Esophagus muscularis mucosa (tissue), 4 donors: ENCODE measurements at regions not wholly inside any gene's neighbourhood (a gene's known extent, or its start where the extent isn't known, plus 50 kb on each side); places are given as distances from the start of the nearest gene placed in this dataset.
"Not testable (repeated sequence)": the region's sequence is repeated elsewhere in the genome, so short reads cannot be mapped to it uniquely, and the experiment has no call there.

Experiments
- DNase-seq: peaks from one replicate; pipeline ENCODE4 v3.0.0-alpha.2; 2017; ENCODE audit errors: extremely low spot score
- H3K27ac ChIP-seq, 4 donors: fragments of 200-600 bp; sonication (generic); replicated peaks in 1 of 4; 1 replicate in 3 of 4; 2 replicates in 1 of 4; pipeline ENCODE4 v1.5.1; 2016 to 2019; ENCODE audit warnings: mild to moderate bottlenecking in 1 of 4
- H3K27me3 ChIP-seq, 4 donors: fragments of 200-600 bp; sonication (generic); one replicate each; pipeline versions ENCODE4 v1.5.1 to v1.6.0; 2016 to 2019
- H3K36me3 ChIP-seq, 4 donors: fragments of 200-600 bp; sonication (generic); one replicate each; pipeline ENCODE4 v1.5.1; 2016 to 2019
- H3K4me1 ChIP-seq, 4 donors: fragments of 200-600 bp; sonication (generic); one replicate each; pipeline ENCODE4 v1.5.1; 2016 to 2019
- H3K4me3 ChIP-seq, 4 donors: fragments of 200-600 bp; sonication (generic); 1 replicate in 2 of 4; 2 replicates in 2 of 4; pipeline ENCODE4 v1.5.1; 2016 to 2019; ENCODE audit warnings: mild to moderate bottlenecking in 4 of 4, moderate library complexity in 1 of 4
- H3K9me3 ChIP-seq, 4 donors: fragments of 200-600 bp; sonication (generic); 1 replicate in 3 of 4; 2 replicates in 1 of 4; pipeline ENCODE4 v1.5.1; 2016 to 2019
- EP300 ChIP-seq: sonication (generic); formaldehyde crosslinking; IDR thresholded peaks from one replicate; pipeline ENCODE4 v1.6.1; 2017; ENCODE audit warnings: antibody characterized with exemption
- POLR2A ChIP-seq: fragments of 450-650 bp; IDR thresholded peaks from one replicate; pipeline ENCODE4 v1.6.1; 2017; ENCODE audit warnings: antibody characterized with exemption, moderate library complexity, mild to moderate bottlenecking, low read depth
- POLR2AphosphoS5 ChIP-seq, 2 donors: sonication (generic); formaldehyde crosslinking; IDR thresholded peaks; one replicate each; pipeline ENCODE4 v1.6.1; 2017; ENCODE audit warnings: antibody characterized with exemption in 2 of 2
- WGBS: methylation state at CpG from one replicate; pipeline ENCODE4 v1.1.5; 2018; 5-methylcytosine and 5-hydroxymethylcytosine counted together
- intact Hi-C: fragments of 100-400 bp; cut with DNase I; formaldehyde crosslinking; loops from one replicate; pipeline ENCODE4 v1.15.1; 2023
- TF ChIP-seq, protein P1 (sequence below), 3 experiments: fragments of 200-600 bp in 2 of 3; fragments of 450-650 bp in 1 of 3; sonication (generic) in 2 of 3; IDR thresholded peaks; one replicate each; pipeline ENCODE4 v1.5.1; 2017 to 2019; ENCODE audit warnings: antibody characterized with exemption in 3 of 3, mild to moderate bottlenecking in 2 of 3, moderate library complexity in 1 of 3

DNA sequence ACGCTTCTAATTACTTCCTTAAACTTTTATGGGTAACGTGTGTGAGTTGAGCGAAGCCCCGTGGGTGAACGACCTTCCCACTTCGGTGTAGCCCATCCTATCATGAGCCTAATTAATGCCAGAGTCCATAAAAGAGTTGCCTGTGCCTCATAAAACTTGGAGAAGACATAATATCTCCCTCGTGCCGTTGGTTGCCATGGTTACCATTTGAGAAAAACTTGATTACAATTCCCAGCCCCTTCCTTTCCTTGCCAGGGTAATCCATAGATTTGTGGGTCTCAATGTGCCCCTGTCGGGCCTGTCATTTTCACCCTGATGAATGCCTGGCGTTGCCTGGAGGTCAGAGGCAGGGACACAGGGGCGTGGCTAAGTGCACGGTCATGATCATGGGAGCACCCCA lies 127.1 kb downstream of the GLRX3 start:
- H3K4me1 ChIP-seq, result no peaks in the 10 kb centered on the region
- H3K9me3 ChIP-seq, result peaks cover 0 to 8% (median 7%) of the 10 kb centered on the region in 4 donors
- WGBS, result 78% methylated on average over 12 of the region's 12 CpGs
- intact Hi-C loops, result no loop called here
- peak; percentile 80 for DNase-seq
- H3K36me3 ChIP-seq, result no peaks in the 10 kb centered on the region
- TF ChIP-seq, protein P1, sequence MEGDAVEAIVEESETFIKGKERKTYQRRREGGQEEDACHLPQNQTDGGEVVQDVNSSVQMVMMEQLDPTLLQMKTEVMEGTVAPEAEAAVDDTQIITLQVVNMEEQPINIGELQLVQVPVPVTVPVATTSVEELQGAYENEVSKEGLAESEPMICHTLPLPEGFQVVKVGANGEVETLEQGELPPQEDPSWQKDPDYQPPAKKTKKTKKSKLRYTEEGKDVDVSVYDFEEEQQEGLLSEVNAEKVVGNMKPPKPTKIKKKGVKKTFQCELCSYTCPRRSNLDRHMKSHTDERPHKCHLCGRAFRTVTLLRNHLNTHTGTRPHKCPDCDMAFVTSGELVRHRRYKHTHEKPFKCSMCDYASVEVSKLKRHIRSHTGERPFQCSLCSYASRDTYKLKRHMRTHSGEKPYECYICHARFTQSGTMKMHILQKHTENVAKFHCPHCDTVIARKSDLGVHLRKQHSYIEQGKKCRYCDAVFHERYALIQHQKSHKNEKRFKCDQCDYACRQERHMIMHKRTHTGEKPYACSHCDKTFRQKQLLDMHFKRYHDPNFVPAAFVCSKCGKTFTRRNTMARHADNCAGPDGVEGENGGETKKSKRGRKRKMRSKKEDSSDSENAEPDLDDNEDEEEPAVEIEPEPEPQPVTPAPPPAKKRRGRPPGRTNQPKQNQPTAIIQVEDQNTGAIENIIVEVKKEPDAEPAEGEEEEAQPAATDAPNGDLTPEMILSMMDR (IDR thresholded peaks at IDR 0.05), result no peak
- no peak for TF ChIP-seq POLR2A
- TF ChIP-seq EP300, result no peak
- TF ChIP-seq POLR2AphosphoS5 (IDR thresholded peaks at IDR 0.05), result no peak
- no peak overlapping the region for H3K27ac ChIP-seq
- no peaks in the 10 kb centered on the region for H3K27me3 ChIP-seq
- no peak overlapping the region for H3K4me3 ChIP-seq

DNA sequence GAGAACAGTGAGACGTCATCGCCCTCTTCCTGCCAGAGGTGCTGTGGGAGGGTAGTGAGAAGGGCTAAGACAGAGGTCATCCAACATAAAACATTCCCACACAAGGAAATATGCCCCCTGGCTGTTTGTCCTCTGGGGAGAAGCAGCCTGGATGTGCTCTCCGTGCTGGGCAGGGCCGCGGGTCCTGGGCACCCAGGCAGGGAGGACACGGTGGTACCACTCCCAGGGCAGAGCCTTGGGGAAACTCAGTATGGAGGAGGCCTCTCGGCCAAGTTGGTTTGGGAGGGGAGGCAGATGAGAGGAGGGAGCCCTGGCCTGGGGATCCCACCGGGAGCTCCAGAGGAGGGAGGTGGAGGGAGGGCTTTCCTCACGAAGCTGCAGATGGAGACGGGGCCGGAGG lies 129.4 kb downstream of the GLRX3 start:
- H3K4me3 ChIP-seq, result no peak overlapping the region
- H3K27me3 ChIP-seq, result no peaks in the 10 kb centered on the region
- H3K9me3 ChIP-seq, result peaks cover 0 to 9% (median 7%) of the 10 kb centered on the region in 4 donors
- WGBS, result 88% methylated on average over 11 of the region's 11 CpGs
- no peak for DNase-seq
- TF ChIP-seq POLR2AphosphoS5 (IDR thresholded peaks at IDR 0.05), result no peak
- TF ChIP-seq POLR2A, result no peak
- TF ChIP-seq EP300, result no peak
- TF ChIP-seq, protein P1 (IDR thresholded peaks at IDR 0.05), result no peak
- no peaks in the 10 kb centered on the region for H3K36me3 ChIP-seq
- no peak overlapping the region for H3K27ac ChIP-seq
- H3K4me1 ChIP-seq, result no peaks in the 10 kb centered on the region
- intact Hi-C loops, result no loop called here

DNA sequence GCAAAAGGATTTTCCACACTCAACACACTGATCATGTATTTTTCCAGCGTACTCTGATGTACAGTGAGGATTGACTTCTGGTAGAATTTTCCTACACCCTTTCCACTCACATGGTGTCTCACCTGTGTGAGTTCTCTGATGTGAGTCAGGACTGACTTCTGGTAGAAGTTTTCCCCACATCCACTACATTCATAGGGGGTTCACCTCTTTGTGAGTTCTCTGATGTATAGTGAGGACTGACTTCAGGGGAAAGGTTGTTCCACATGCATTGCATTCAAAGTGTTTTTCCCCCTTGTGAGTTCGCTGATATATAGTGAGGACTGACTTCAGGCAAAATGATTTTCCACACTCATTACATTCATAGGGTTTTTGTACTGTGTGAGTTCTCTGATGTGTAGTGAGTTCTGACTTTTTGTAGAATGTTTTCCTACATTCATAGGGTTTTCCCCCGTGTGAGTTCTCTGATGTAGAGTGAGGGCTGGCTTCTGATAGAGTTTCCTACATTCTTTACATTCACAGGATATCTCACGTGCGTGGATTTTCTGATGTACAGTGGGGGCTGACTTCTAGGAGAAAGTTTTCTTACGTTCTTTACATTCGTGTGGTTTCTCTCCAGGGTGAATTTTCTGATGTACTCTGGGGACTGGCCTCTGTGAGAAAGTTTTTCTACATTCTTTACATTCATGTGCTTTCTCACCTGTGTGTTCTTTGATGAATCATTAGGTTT lies 146.5 kb downstream of the GLRX3 start:
- 84% methylated on average over 7 of the region's 7 CpGs for WGBS
- intact Hi-C loops, result no loop called here

GRCh38 chr10:130283219-130283545 lies 147.0 kb downstream of the GLRX3 start:
- intact Hi-C loops, result no loop called here
- H3K36me3 ChIP-seq, result no peaks in the 10 kb centered on the region
- H3K9me3 ChIP-seq, result peaks cover 0 to 97% (median 82%) of the 10 kb centered on the region in 4 donors
- DNase-seq, result no peak
- WGBS, result 74% methylated on average over 4 of the region's 4 CpGs
- no peaks in the 10 kb centered on the region for H3K4me1 ChIP-seq
- no peaks in the 10 kb centered on the region for H3K27me3 ChIP-seq
- H3K4me3 ChIP-seq, result no peak overlapping the region
- H3K27ac ChIP-seq, result no peak overlapping the region
- no peak for TF ChIP-seq POLR2AphosphoS5 (IDR thresholded peaks at IDR 0.05)
- no peak for TF ChIP-seq POLR2A
- TF ChIP-seq EP300, result no peak
- TF ChIP-seq, protein P1 (IDR thresholded peaks at IDR 0.05), result no peak

More for the DNA sequence above, 146.5 kb downstream of the GLRX3 start:
- Histone ChIP-seq H3K27ac (no peak overlapping the region), H3K27me3 (no peaks in the 10 kb centered on the region), H3K4me3 (no peak overlapping the region), H3K4me1 (no peaks in the 10 kb centered on the region), H3K36me3 (no peaks in the 10 kb centered on the region), H3K9me3 (peaks cover 0 to 98% (median 85%) of the 10 kb centered on the region in 4 donors)
- no peak for DNase-seq
- TF ChIP-seq EP300 (no peak), POLR2A (no peak), POLR2AphosphoS5 (IDR thresholded peaks at IDR 0.05) (no peak)
- TF ChIP-seq, protein P1 (IDR thresholded peaks at IDR 0.05), result no peak

GRCh38 chr10:130295761-130296160 lies 159.6 kb downstream of the GLRX3 start:
- WGBS, result 91% methylated on average over 3 of the region's 3 CpGs
- H3K27ac ChIP-seq, intact Hi-C loops, DNase-seq, H3K27me3 ChIP-seq, H3K4me1 ChIP-seq, H3K4me3 ChIP-seq, H3K36me3 ChIP-seq: not testable (repeated sequence)
- peaks cover 0 to 66% (median 47%) of the 10 kb centered on the region in 4 donors for H3K9me3 ChIP-seq
